Heart right ventricle (tissue), 16 donors: ENCODE measurements at regions not wholly inside any gene's neighbourhood (a gene's known extent, or its start where the extent isn't known, plus 50 kb on each side); places are given as distances from the start of the nearest gene placed in this dataset.

Experiments
- ATAC-seq, 8 donors: fragments of 200-7000 bp; cut with Tn5 transposase; one replicate each; pipeline ENCODE4 v1.9.1; 2020; ENCODE audit warnings: mild to moderate bottlenecking in 8 of 8, moderate library complexity in 8 of 8, moderate number of reproducible peaks in 1 of 8
- DNase-seq, 2 donors: peaks; one replicate each; pipeline ENCODE4 v3.0.0-alpha.2; 2020
- H3K27ac ChIP-seq, 10 donors: fragments of 200-600 bp; sonication (generic) in 2 of 10; one replicate each; pipeline versions ENCODE4 v1.5.0 to v1.8.0; 2020 to 2022; ENCODE audit warnings: mild to moderate bottlenecking in 3 of 10
- H3K27me3 ChIP-seq, 7 donors: fragments of 200-600 bp; one replicate each; pipeline ENCODE4 v1.8.0; 2021 to 2022; ENCODE audit warnings: mild to moderate bottlenecking in 2 of 7
- H3K36me3 ChIP-seq, 9 donors: fragments of 200-600 bp; sonication (generic) in 1 of 9; one replicate each; pipeline versions ENCODE4 v1.5.0 to v1.8.0; 2020 to 2022; ENCODE audit warnings: mild to moderate bottlenecking in 2 of 9
- H3K4me1 ChIP-seq, 9 donors: fragments of 200-600 bp; sonication (generic) in 1 of 9; one replicate each; pipeline versions ENCODE4 v1.5.0 to v1.8.0; 2020 to 2022; ENCODE audit warnings: mild to moderate bottlenecking in 4 of 9
- H3K4me3 ChIP-seq, 10 donors: fragments of 200-600 bp; sonication (generic) in 2 of 10; one replicate each; pipeline versions ENCODE4 v1.5.0 to v1.8.0; 2020 to 2022; ENCODE audit warnings: mild to moderate bottlenecking in 7 of 10, moderate library complexity in 2 of 10
- H3K9me3 ChIP-seq, 11 donors: fragments of 200-600 bp in 10 of 11; sonication (generic) in 2 of 11; one replicate each; pipeline versions ENCODE4 v1.5.0 to v1.8.0; 2013 to 2022; ENCODE audit warnings: mild to moderate bottlenecking in 2 of 11, control low read depth in 1 of 11, moderate library complexity in 1 of 11
- WGBS, 2 donors: extraction: QIAGEN DNeasy Blood & Tissue Kit; methylation state at CpG; one replicate each; pipeline ENCODE4 v1.1.7; 2013; ENCODE audit warnings: inconsistent platforms in 1 of 2; 5-methylcytosine and 5-hydroxymethylcytosine counted together
- intact Hi-C, 10 donors: fragments of 100-400 bp; cut with DNase I; formaldehyde crosslinking; loops; one replicate each; pipeline versions ENCODE4 v1.11.1 to v1.14.2; 2022
- TF ChIP-seq, protein P1 (sequence below), 9 donors: fragments of 200-600 bp; sonication (generic) in 2 of 9; IDR thresholded peaks; one replicate each; pipeline versions ENCODE4 v1.5.0 to v1.8.0; 2021 to 2022; ENCODE audit warnings: antibody characterized with exemption in 9 of 9, mild to moderate bottlenecking in 5 of 9, moderate library complexity in 1 of 9
- donor health status: Arrhythmogenic right ventricular cardiomyopathy.
- donor health status: ischemic (EF 13 %, LVEDD 7.1; RV severe dilation, severe dysfunction).
- donor health status: healthy with polysubstance abuse.
- donor health status: DM: no; HTN: yes; CAD: no.
- donor health status: DM: no; HTN: no; CAD: no.
- donor health status: ischemic (EF 25% LVEDD 6.9; RV normal size, moderate dysfunction).
- donor health status: ischemic (EF 25% LVEDD 5.7; RV mildly dilated, moderate dysfunction).
- donor health status: healthy.
- donor health status: DM: yes; HTN: yes; CAD: no.
- donor health status: Ischemic cardiomyopathy.
- donor health status: ischemic (EF 35%, LVEDD 5.7; RV mildly dilated, moderate dysfunction).
- donor health status: nonischemic (EF 11% LVEDD 7.7; RV severe dilation, severe dysfunction).
- donor health status: DM: yes; HTN: yes; CAD: no.
- donor health status: PGD.
- donor health status: ischemic (EF 29% LVEDD 5.4; RV normal size, mild dysfunction).
- donor health status: nonischemic (EF 23%, LVEDD 6.1; RV moderate dilation, normal function).

GRCh38 chr22:48727454-48728058, 1100.1 kb downstream of the BRD1 start:
- intact Hi-C loops = no loop called here
- DNase-seq (no peak), ATAC-seq (no peak)
- H3K36me3 ChIP-seq = no peaks in the 10 kb centered on the region
- 78 to 80% methylated on average over 3 of the region's 3 CpGs for WGBS, 2 donors
- H3K27ac ChIP-seq = no peak overlapping the region
- TF ChIP-seq, protein P1, sequence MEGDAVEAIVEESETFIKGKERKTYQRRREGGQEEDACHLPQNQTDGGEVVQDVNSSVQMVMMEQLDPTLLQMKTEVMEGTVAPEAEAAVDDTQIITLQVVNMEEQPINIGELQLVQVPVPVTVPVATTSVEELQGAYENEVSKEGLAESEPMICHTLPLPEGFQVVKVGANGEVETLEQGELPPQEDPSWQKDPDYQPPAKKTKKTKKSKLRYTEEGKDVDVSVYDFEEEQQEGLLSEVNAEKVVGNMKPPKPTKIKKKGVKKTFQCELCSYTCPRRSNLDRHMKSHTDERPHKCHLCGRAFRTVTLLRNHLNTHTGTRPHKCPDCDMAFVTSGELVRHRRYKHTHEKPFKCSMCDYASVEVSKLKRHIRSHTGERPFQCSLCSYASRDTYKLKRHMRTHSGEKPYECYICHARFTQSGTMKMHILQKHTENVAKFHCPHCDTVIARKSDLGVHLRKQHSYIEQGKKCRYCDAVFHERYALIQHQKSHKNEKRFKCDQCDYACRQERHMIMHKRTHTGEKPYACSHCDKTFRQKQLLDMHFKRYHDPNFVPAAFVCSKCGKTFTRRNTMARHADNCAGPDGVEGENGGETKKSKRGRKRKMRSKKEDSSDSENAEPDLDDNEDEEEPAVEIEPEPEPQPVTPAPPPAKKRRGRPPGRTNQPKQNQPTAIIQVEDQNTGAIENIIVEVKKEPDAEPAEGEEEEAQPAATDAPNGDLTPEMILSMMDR (IDR thresholded peaks at IDR 0.05) = no peak
- H3K9me3 ChIP-seq = peaks cover 0 to 34% (median 10%) of the 10 kb centered on the region in 11 donors
- no peak overlapping the region for H3K4me3 ChIP-seq
- no peaks in the 10 kb centered on the region for H3K4me1 ChIP-seq
- peaks cover 0 to 17% (median 0%) of the 10 kb centered on the region in 7 donors for H3K27me3 ChIP-seq

- no peaks in the 10 kb centered on the region for H3K4me1 ChIP-seq
These were observed 1102.8 kb downstream of the BRD1 start for GRCh38 chr22:48724899-48725298.

DNA sequence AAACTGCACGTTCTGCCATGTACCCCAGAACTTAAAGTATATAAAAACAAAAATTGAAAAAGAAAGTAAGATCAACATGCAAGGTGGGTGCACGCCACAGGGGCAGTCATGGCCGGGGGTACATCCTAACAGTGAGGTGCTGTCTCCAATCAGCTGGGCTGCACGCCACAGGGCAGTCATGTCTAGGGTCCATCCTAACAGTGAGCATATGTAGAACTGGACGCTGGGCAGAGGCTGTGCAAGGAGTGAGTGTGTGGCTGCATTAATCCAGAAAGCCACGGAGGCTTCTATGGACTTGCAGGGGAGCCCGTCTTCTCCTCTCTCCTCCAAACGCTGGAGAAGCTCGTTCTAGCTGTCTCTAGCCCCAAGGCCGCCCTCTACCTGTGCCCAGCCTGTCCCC, 1105.0 kb downstream of the BRD1 start:
- Histone ChIP-seq H3K36me3 (no peaks in the 10 kb centered on the region), H3K27ac (no peak overlapping the region), H3K4me1 (no peaks in the 10 kb centered on the region), H3K27me3 (peaks cover 0 to 23% (median 0%) of the 10 kb centered on the region in 7 donors), H3K4me3 (no peak overlapping the region), H3K9me3 (peaks cover 0 to 25% (median 10%) of the 10 kb centered on the region in 11 donors)
- WGBS, 2 donors = 87% methylated on average over 8 to 10 of the region's 10 CpGs
- intact Hi-C loops = no loop called here
- ATAC-seq (no peak), DNase-seq (no peak)
- TF ChIP-seq, protein P1 (IDR thresholded peaks at IDR 0.05) = no peak

More at GRCh38 chr22:48724899-48725298, 1102.8 kb downstream of the BRD1 start:
- H3K36me3 ChIP-seq = no peaks in the 10 kb centered on the region
- peaks cover 0 to 26% (median 0%) of the 10 kb centered on the region in 7 donors for H3K27me3 ChIP-seq
- intact Hi-C loops = no loop called here
- no peak for ATAC-seq
- 71 to 75% methylated on average over 12 of the region's 12 CpGs for WGBS, 2 donors
- H3K4me3 ChIP-seq = no peak overlapping the region
- no peak for DNase-seq
- no peak overlapping the region for H3K27ac ChIP-seq
- TF ChIP-seq, protein P1 (IDR thresholded peaks at IDR 0.05) = no peak
- peaks cover 0 to 34% (median 10%) of the 10 kb centered on the region in 11 donors for H3K9me3 ChIP-seq

- Histone ChIP-seq H3K27ac (no peak overlapping the region), H3K4me1 (no peaks in the 10 kb centered on the region), H3K36me3 (no peaks in the 10 kb centered on the region), H3K4me3 (no peak overlapping the region), H3K9me3 (peaks cover 0 to 15% (median 0%) of the 10 kb centered on the region in 11 donors), H3K27me3 (peaks cover 0 to 23% (median 0%) of the 10 kb centered on the region in 7 donors)
- TF ChIP-seq, protein P1 (IDR thresholded peaks at IDR 0.05) = no peak
- 81 to 85% methylated on average over 3 of the region's 3 CpGs for WGBS, 2 donors
- intact Hi-C loops = no loop called here
- no peak for DNase-seq
- no peak for ATAC-seq
These were observed 1106.3 kb downstream of the BRD1 start for GRCh38 chr22:48721395-48721669.
